ENCODE measurements at regions not wholly inside any gene's neighbourhood (a gene's known extent, or its start where the extent isn't known, plus 50 kb on each side); places are given as distances from the start of the nearest gene placed in this dataset.

DNA sequence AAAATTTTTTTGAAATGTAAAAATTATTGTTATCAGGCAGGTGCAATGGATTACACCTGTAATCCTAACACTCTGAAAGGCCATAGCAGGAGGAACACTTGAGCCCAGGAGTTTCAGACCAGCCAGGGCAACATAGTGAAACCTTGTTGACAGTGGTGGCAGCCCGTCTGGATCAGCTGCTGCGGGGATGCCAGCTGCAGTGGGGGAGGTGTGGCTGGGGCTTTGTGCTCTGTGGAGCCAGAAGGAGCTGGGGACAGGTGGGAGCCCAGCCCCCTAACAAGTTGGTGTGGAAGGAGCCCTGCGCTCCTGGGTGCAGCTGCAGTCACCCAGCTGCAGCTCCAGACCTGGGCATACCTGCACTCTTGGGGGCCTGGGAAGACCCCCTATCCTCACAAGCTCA lies 182.4 kb upstream of the MC4R start:
- no peak for DNase-seq (ENCODE audit: low read depth in 2 of 3, low spot score in 1 of 3)

DNA sequence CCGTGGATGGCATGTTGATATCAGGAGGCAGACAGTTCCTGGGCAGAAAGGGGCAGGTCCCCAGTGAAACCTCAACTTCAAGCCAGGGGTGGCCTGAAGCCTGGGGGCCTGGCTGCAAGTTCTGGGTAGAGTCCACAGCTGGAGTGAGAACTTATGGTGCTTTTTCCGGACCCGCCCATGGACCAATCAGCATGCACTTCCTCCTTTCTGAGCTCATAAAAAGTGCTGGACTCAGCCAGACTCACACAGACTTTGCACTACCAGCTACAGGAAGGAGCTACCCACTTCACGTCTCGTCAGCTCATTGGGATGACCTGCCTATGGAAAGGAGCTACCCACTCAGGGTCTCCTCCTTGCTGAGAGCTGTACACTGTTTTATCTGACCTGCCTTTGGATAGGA lies 183.1 kb upstream of the MC4R start:
- no peak for DNase-seq (ENCODE audit: low read depth in 2 of 3, low spot score in 1 of 3)

DNA sequence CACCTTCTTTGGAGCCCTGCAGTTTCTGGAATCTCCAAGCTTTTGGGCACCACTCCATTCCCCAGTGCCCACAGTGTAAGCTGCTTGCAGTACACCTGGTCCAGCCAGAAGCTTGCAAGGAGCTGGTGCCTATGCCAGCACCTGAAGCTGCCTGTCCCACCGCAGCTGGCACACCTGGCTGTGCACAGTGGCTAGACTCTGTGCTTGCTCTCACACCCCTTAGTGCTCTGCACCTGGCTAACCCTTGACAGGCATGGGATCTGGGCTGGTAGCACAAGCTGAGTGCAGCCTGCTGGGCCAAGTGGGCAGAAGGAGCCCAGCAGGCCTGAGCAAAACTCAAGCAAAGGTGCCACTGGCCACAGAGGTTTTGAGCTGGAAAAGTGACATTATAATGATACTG lies 183.8 kb upstream of the MC4R start:
- DNase-seq (ENCODE audit: low read depth in 2 of 3, low spot score in 1 of 3): no peak

DNA sequence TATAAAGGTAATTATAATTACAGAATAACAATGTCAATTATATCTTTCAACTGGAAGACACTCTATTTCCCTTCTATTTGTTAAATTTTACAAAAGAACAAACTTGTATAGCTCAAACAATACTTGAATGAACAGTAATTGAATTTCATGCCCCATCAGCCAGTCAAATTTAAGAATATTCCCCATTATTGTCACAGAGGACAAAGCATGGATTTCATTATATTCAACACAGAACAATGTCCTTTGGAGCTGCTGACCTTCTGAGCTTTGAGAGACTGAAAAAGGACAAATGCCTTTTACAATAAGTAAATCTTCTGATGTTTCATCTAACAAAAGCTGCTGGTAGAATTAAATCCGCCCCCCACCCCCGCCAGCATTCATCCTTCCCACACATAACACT lies 187.5 kb upstream of the MC4R start:
- no peak for DNase-seq (ENCODE audit: low read depth in 2 of 3, low spot score in 1 of 3)

DNA sequence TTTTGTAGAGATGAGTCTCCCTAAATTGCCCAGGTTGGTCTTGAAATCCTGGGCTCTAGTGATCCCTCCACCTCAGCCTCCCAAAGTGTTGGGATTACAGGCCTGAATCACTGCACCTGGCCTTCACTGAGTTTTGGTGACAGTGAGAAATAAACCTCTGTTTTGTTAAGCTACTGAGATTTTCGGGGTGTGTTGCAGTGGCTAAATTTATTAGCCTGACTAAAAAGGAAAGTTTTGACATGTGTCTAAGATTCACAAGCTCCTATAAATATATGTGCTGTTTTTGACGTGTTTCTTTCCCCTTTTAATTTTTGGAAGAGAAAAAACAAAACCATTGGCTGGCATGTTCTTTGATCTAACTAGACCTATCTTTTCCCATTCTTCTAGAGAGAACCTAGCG lies 190.5 kb upstream of the MC4R start:
- DNase-seq (ENCODE audit: low read depth in 2 of 3, low spot score in 1 of 3): no peak

DNA sequence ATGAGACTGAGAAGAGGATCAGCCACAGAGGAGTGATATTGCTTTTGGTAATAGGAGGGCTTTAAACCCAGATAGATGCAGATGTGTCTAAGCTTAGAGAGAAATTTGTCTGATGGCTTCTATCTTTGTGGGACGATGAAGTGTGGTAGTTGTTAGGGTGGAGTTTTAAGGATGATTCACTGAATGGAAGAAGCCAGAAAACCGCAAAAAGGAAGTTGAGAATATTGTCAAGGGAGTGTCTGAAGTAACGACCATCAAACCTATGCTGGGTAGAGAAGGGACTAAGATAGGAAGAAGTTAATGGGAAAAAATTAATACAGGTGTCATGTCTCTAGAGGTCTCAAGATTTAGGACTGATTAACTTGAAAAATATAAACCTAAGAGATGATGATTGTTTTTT lies 195.6 kb upstream of the MC4R start:
- DNase-seq (ENCODE audit: low read depth in 2 of 3, low spot score in 1 of 3): no peak

DNA sequence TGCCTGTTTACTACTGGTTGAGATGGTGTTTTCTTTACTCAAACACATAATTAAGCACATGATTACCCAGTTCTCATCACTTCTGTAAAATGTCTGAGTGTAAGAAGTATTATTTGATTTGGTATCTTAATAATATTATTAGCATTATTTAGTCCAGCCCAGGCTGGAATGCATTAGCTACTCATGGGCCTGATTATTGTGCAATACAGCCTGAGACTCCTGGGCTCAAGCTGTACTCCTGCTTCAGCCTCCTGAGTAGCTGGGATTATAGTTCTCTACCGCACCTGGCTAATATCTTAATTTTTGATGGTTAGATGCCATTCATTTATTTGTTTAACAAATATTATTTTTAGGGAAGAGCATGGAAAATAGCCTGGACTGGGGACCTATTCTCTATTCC lies 197.6 kb upstream of the MC4R start:
- no peak for DNase-seq (ENCODE audit: low read depth in 2 of 3, low spot score in 1 of 3)

DNA sequence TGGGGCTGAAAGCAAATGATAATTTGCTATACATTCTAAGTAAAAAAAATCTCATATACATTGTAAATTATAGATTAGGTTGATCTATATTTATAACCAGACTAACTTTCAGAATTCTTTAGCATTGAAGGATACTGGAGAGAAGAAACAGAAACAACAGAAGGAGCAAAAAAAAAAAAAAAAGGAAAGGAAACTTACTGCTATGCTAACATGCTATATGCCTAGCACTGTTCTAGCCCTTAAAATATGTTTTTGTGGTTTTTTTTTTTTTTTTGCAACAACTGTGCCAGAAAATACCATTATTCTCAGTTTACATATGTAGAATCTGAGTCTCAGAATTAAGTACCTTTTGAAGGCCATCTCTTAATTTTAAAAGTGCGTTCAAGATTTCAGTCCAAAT lies 204.9 kb upstream of the MC4R start:
- DNase-seq (ENCODE audit: low read depth in 2 of 3, low spot score in 1 of 3): no peak

DNA sequence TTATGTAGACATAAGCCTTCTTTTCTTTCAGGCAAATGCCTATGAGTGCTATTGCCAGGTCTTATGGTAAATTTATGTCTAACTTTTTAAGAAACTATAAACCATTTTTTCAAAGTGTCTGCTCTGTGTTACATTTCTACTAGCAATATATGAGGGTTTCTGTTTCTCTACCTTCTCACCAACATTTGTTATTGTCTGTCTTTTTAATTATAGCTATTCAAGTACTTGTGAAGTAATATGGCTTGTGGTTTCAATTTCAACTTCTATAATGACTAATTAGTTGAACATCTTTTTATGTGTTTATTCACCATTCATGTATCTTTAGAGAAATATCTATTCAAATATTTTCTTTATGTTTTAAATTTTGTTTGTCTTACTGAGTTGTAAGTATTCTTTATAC lies 213.1 kb upstream of the MC4R start:
- DNase-seq (ENCODE audit: low read depth in 2 of 3, low spot score in 1 of 3): no peak

DNA sequence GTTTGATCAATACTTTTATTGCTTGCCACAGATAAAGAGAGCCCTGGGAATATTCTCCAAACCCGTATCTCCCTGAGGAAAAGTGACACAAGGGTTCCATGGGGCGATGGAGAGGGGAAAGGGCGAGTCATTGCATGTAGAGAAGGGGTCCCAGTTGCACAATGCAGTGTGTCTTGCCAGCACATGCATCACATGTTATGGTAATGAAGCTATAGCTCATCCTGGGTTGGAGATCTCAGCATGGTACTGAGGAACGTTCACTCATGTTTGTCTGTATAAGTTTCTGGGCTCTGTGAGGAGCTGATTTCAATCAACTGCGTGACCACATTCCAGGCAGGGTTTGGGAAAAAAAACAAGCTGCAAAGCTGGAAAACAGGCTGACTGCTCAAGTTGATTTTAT lies 220.7 kb upstream of the MC4R start:
- no peak for DNase-seq (ENCODE audit: low read depth in 2 of 3, low spot score in 1 of 3)

DNA sequence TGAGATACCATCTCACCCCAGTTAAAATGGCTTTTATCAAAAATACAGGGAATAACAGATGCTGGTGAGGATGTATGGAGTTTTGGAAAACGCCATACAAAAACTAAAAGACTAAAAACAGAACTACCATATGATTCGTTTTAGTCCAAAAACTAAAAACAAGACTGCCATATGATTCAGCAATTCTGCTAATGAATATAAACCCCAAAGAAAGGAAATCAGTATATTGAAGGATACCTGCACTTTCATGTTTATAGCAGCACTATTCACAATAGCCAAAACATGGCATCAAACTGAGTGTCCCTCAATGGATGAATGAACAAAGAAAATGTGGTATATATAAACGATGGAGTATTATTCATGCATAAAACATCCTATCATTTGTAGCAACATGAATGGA lies 224.4 kb upstream of the MC4R start:
- DNase-seq (ENCODE audit: low read depth in 2 of 3, low spot score in 1 of 3): no peak

DNA sequence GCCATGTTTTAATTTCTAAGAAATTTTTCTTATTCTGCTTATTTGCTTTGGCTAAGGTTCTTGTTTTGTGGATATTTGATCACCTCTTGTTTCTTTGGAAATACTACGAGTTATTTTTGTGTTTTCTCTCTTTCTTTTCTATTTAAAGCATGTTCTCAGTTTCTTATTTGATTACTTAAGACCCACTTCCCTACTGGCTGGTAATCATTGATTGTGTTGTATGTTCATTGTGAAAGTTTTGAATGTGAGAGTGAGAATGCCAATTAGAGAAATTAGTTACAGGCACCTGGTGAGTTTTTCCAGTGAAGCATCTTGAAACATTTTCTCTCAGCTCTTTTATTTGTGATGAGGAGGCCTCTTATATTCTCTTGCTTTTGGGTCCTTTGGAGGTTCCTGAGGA lies 226.7 kb upstream of the MC4R start:
- DNase-seq (ENCODE audit: low read depth in 2 of 3, low spot score in 1 of 3): no peak

DNA sequence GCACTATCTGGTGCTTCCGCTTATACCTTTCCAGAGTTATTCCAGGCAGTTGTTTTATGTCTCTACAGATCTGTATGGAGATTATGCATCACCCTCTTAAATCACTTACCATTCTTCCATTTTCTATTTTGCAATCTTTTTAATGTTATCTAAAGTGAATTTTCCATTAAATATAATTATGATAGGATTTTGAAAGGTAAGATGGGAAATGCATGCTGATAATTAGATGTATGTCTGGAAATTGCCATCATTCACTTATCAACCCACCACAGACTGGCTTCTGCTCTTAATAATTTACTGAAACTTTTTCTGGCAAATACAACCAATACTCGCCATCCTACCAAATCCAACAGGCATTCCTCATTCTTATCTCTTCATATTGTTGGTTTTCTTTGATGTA lies 227.4 kb upstream of the MC4R start:
- DNase-seq (ENCODE audit: low read depth in 2 of 3, low spot score in 1 of 3): no peak

DNA sequence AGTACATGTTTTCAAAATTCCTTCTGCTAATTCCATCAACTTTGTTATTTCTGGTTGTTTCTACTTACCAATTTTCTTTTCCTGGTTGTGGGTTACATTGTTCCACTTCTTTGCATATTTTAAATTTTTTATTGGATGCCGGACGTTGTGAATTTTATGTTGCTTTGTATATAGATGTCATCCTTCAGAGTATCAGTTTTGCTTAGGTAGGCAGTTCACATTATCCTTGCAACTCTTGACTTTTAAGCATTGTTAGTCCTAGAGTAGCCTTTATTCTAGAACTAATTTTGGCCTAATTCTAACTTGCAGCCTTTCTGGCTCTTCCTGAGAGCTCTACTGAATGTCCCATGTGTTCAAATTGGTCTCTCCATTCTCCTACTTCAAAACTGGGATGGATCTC lies 228.7 kb upstream of the MC4R start:
- DNase-seq (ENCODE audit: low read depth in 2 of 3, low spot score in 1 of 3): no peak

DNA sequence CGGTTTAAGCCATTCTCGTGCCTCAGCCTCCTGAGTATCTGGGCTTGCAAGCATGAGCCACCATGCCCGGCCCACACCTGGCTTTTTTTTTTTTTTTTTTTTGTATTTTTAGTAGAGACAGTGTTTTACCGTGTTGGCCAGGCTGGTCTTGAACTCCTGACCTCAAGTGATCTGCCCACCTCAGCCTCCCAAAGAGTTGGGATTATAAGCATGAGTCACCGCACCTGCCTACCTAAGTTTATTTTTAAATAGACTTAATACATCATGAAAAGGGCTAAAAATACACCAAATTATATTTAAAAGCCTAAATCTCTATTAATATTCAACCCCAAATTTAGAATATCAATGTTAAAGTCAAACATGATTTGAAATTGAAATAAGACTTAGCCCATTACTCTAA lies 250.8 kb upstream of the MC4R start:
- no peak for DNase-seq (ENCODE audit: low read depth in 2 of 3, low spot score in 1 of 3)

DNA sequence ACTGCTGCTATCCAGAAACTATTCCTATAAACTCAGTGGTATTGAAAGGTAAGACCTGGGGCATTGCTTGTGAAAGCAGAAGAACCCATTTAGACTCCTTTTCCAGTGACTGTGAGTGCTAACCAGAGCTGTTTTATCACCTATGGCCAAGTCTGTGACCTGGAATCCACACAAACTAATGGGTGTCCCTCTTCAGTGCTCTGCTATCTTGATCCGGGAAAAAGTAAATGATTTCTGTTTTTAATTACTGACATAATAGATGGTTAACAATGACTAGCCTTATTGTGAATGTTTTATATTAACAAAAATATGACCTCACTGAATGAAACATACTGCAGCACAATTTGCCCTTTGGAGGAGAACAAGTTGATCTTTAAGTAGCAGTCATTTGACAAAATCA lies 251.6 kb upstream of the MC4R start:
- DNase-seq (ENCODE audit: low read depth in 2 of 3, low spot score in 1 of 3): no peak

DNA sequence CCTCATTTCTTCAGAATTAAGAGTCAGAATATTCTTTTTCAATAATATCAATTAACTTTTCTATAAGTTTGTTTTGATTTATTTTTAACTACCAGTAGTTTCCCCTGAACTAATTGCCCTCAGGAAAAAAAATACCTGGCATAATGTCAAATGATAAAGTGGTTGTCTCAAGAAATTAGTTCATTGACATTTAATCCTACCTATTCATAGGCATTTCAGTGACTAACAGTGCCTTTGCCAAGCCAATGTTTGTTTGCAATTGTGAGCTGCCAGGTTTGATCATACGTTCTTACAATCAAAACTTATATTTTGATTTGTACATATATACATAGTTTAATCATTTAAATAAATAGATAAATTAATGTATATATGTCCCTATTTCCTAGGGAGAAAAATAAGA lies 267.3 kb upstream of the MC4R start:
- DNase-seq (ENCODE audit: low read depth in 2 of 3, low spot score in 1 of 3): no peak

DNA sequence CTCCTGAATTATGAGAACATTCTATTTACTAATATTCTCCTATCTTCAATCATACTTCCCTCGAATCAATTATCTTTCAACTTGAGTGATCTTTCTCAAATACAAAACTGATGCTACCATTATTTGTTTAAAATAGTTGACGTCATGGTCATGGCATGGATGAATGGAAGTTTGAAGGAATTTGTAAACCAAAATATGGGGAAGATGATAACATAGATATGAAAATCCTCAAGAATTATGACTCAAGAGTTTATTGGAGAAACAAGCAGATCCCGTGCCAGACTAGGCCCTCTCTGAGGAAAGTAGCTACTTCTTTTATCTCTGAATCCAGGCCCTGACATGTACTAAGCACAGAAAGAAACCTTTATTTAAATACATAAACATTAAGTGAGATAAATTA lies 270.4 kb upstream of the MC4R start:
- DNase-seq (ENCODE audit: low read depth in 2 of 3, low spot score in 1 of 3): no peak

DNA sequence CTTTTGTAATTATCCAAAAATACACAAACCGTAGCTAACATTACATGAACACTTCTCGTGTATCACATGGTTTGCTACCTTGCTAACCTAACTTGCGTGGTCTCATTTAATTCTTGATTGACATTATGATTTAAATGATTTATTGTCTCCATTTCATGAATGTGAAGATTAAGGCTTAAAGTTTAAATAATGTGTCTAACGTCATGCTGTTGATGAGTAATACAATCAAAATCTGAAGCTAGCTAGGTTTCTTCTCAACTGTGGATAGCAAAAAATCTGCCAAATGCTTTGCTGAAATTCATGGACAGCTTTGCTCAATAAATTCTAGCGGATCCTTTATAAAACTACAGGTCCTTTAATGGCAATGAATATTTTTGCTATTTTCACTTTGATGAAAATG lies 274.1 kb upstream of the MC4R start:
- DNase-seq (ENCODE audit: low read depth in 2 of 3, low spot score in 1 of 3): no peak

DNA sequence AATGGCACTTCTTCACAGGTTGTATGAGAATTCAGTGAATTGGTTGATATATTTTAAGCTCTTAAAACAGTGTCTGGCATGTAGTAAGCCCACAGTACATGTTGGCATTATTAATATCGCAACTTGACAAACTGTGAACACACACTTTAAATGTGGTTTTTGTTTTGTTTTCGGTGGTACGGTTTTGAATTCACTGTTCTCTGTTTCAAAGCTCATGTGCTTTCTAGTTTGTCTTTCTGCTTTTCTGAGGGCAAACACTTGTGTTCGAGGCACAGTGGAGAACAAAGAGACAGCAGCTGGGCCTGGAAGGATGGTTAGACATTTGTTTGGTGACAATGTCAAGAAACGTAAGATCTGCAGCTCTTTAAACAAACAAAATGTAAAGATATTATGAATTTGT lies 276.5 kb upstream of the MC4R start:
- no peak for DNase-seq (ENCODE audit: low read depth in 2 of 3, low spot score in 1 of 3)

DNA sequence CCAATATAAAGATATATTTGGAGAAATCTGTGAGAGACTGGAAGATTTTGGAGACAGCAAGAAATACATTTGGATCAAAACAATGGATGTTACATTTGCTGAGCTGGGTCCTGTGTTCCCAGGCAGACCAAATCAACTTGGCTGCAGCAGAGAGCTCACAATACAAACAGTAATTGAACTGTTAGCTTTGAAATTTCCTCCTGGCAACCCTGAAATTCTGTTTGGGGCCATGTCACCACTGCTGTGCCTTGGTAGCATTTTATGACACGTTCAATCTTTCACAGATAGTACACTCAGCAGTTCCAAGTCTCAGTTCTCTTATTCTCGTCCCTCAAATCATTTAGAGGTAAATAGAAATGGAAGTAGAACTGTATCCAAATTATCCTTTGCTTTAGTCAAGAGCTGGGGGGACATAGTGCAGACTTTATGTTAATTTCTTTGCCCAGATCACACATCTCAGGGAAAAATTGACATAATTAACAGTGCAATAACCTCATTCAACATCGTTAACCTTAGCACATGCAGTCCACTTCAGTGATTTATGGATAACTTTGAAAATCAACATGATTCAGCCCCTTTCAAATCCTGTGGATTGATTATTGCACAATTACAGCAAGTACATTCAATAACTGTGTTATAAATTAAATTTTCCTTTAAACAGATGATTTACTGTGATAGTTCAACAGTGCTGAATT lies 277.4 kb upstream of the MC4R start:
- no peak for DNase-seq (ENCODE audit: low read depth in 2 of 3, low spot score in 1 of 3)

DNA sequence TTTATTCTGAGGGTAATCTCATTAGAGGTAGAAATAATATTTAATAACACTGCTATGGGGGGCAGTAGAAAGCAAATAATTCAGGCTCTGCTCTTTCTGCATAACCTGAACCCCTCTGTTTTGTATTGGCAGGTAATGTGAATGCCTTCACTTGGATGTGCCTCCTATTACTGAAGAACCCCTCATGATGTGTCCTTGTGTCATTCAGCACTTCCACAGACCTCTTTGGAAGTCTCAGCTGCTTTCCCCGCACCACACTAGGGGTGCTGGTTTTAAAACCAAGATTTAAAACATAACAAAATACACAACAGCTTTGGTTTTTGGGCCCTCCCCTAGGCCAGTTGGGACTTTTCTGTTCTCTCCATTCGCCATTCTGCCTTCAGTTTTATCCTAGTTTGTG lies 281.7 kb upstream of the MC4R start:
- no peak for DNase-seq (ENCODE audit: low read depth in 2 of 3, low spot score in 1 of 3)

DNA sequence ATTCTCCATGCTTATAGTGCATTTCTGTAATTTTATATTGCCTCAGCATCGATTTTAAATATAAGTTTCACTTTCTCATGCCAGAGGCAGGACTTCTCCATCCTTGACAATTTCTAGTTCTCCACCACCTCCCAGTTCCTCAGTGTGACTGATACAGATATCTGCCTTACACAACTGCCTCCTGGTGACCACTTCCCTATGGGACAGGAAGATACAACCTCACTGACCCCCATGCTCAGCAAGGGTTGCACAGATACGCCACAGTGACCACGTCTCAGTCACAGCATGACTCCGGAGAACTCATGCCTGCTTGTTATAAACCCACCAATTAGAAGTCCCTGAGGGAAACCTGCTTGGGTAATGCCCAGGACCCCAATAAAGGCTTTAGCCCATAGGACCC lies 284.0 kb upstream of the MC4R start:
- DNase-seq (ENCODE audit: low read depth in 2 of 3, low spot score in 1 of 3): no peak

DNA sequence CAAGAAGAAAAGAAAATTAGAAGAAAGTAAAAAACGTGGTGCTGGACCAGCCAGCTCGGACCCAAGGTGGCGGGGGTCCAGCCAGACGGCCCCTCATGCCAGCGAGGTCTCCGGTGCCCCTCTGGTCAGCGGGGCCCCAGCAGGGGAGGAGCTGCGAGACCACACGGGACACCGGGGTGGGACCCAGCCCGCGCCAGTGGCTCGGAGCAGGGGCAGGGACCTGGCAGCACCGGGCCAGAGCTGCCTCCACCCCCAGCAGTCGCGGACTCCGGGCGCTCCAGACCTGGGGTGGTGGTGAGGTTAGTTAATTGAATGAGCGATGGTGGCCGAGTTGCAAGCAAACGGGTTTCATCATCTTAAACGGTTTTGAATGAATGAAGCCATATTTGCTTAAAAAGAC lies 289.9 kb upstream of the MC4R start:
- DNase-seq (ENCODE audit: low read depth in 2 of 3, low spot score in 1 of 3): no peak

Data from stimulated activated CD4-positive, alpha-beta T cell treated with anti-CD3 and anti-CD28 coated beads, Interleukin-12 subunit alpha, Interleukin-12 subunit beta, amount 100 ng/mL, for 48 hours (primary cell).